ENCODE measurements at regions not wholly inside any gene's neighbourhood (a gene's known extent, or its start where the extent isn't known, plus 50 kb on each side); places are given as distances from the start of the nearest gene placed in this dataset.

GRCh38 chr5:154626876-154627557, 128.2 kb upstream of the LARP1 start:
- Histone ChIP-seq H3K27ac (peak overlapping the region; percentile 80), H3K9me2 (replicated peaks; ENCODE audit: insufficient read depth) (no peaks in the 10 kb centered on the region), H3K36me3 (replicated peaks; ENCODE audit: insufficient read depth, low read depth) (no peaks in the 10 kb centered on the region), H3K4me3 (no peak overlapping the region), H3K79me2 (no peaks in the 10 kb centered on the region), H3K4me1 (ENCODE audit: insufficient read depth) (peaks cover 17% of the 10 kb centered on the region), H2AFZ (no peak overlapping the region), H3K27me3 (no peaks in the 10 kb centered on the region), H3K9me3 (ENCODE audit: low read depth) (no peaks in the 10 kb centered on the region), H4K20me1 (ENCODE audit: insufficient read depth, poor library complexity, severe bottlenecking) (no peaks in the 10 kb centered on the region), H3K4me2 (peak overlapping the region; percentile 53)
- no peak for TF ChIP-seq CTCF (IDR thresholded peaks at IDR 0.05; ENCODE audit: poor library complexity)
- no peak for TF ChIP-seq EZH2phosphoT487 (IDR thresholded peaks at IDR 0.05; ENCODE audit: low read depth, severe bottlenecking, unreplicated experiment)
- TF ChIP-seq EZH2 (IDR thresholded peaks at IDR 0.05; ENCODE audit: borderline replicate concordance) = no peak
- DNase-seq (ENCODE audit: low spot score) = no peak
- 72% methylated on average over 7 of the region's 7 CpGs for WGBS (ENCODE audit: low lambda C conversion rate, missing lambda C conversion rate)

- 91% methylated on average over 5 of the region's 5 CpGs for WGBS (ENCODE audit: low lambda C conversion rate, missing lambda C conversion rate)
- no peaks in the 10 kb centered on the region for H3K79me2 ChIP-seq
- H3K4me3 ChIP-seq = no peak overlapping the region
- H3K4me1 ChIP-seq (ENCODE audit: insufficient read depth) = peaks cover 17% of the 10 kb centered on the region
- no peak for TF ChIP-seq EZH2 (IDR thresholded peaks at IDR 0.05; ENCODE audit: borderline replicate concordance)
- TF ChIP-seq CTCF (IDR thresholded peaks at IDR 0.05; ENCODE audit: poor library complexity) = no peak
- no peak for TF ChIP-seq EZH2phosphoT487 (IDR thresholded peaks at IDR 0.05; ENCODE audit: low read depth, severe bottlenecking, unreplicated experiment)
- H3K9me2 ChIP-seq (replicated peaks; ENCODE audit: insufficient read depth) = no peaks in the 10 kb centered on the region
- H3K4me2 ChIP-seq = no peak overlapping the region
- DNase-seq (ENCODE audit: low spot score) = no peak
- H3K27me3 ChIP-seq = no peaks in the 10 kb centered on the region
- H3K9me3 ChIP-seq (ENCODE audit: low read depth) = no peaks in the 10 kb centered on the region
- H3K27ac ChIP-seq = no peak overlapping the region
- no peak overlapping the region for H2AFZ ChIP-seq
- no peaks in the 10 kb centered on the region for H3K36me3 ChIP-seq (replicated peaks; ENCODE audit: insufficient read depth, low read depth)
- no peaks in the 10 kb centered on the region for H4K20me1 ChIP-seq (ENCODE audit: insufficient read depth, poor library complexity, severe bottlenecking)
Measured at GRCh38 chr5:154625031-154625430, 130.1 kb upstream of the LARP1 start.

- Histone ChIP-seq H3K79me2 (no peaks in the 10 kb centered on the region), H4K20me1 (ENCODE audit: insufficient read depth, poor library complexity, severe bottlenecking) (no peaks in the 10 kb centered on the region), H3K27ac (no peak overlapping the region), H3K36me3 (replicated peaks; ENCODE audit: insufficient read depth, low read depth) (no peaks in the 10 kb centered on the region), H3K9me2 (replicated peaks; ENCODE audit: insufficient read depth) (no peaks in the 10 kb centered on the region), H3K4me1 (ENCODE audit: insufficient read depth) (peaks cover 17% of the 10 kb centered on the region), H3K4me2 (no peak overlapping the region), H3K27me3 (no peaks in the 10 kb centered on the region), H3K9me3 (ENCODE audit: low read depth) (no peaks in the 10 kb centered on the region), H2AFZ (no peak overlapping the region), H3K4me3 (no peak overlapping the region)
- 96% methylated on average over 3 of the region's 3 CpGs for WGBS (ENCODE audit: low lambda C conversion rate, missing lambda C conversion rate)
- TF ChIP-seq EZH2phosphoT487 (IDR thresholded peaks at IDR 0.05; ENCODE audit: low read depth, severe bottlenecking, unreplicated experiment) = no peak
- no peak for TF ChIP-seq EZH2 (IDR thresholded peaks at IDR 0.05; ENCODE audit: borderline replicate concordance)
- no peak for TF ChIP-seq CTCF (IDR thresholded peaks at IDR 0.05; ENCODE audit: poor library complexity)
- no peak for DNase-seq (ENCODE audit: low spot score)
Measured at GRCh38 chr5:154624341-154624740, 130.8 kb upstream of the LARP1 start.

Data from hepatocyte (in vitro differentiated cells).